ENCODE measurements at regions not wholly inside any gene's neighbourhood (a gene's known extent, or its start where the extent isn't known, plus 50 kb on each side); places are given as distances from the start of the nearest gene placed in this dataset.

DNA sequence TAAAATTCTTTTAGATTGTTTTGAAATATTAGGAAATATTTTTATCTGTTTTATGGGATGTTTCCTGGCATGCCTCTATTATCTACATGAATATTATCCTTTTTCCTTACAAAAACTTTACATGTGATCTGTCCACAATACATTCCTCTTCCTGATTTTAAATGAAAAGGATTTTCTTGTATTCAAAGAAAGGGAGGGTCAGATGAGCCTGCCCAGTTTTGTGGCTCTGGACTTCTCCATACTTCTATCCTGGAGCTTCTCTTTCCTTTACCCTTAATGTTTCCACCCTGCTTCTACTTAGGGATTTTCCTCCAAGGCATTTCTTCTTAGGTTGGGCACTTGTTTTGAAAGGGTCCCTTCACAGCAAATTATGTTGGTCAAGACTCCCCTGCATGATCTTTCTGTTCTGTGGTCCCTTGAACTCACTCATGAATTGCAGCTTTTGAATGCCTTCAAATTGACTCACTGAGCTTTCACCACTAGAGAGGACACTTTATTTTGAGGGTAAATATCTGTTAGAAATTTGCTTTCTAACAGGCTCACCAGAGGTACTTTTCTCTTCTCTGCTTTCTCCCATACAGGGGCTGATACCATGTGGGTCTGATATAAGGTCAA is 104.9 kb downstream of the CENPW start:
- no peak for TF ChIP-seq FOXK2 (IDR thresholded peaks at IDR 0.05)
- no peak for TF ChIP-seq FOXA1 (IDR thresholded peaks at IDR 0.05)
- no peak for TF ChIP-seq ZNF384 (IDR thresholded peaks at IDR 0.05)
- no peak for TF ChIP-seq FOXM1 (IDR thresholded peaks at IDR 0.05; ENCODE audit: borderline replicate concordance)
- TF ChIP-seq LEF1 (IDR thresholded peaks at IDR 0.05; ENCODE audit: borderline replicate concordance), result no peak
- TF ChIP-seq ARNT (IDR thresholded peaks at IDR 0.05), result no peak

Measured in HEK293T (cell line).